GM19043 (cell line): ENCODE measurements at regions not wholly inside any gene's neighbourhood (a gene's known extent, or its start where the extent isn't known, plus 50 kb on each side); places are given as distances from the start of the nearest gene placed in this dataset.
"Not testable (repeated sequence)": the region's sequence is repeated elsewhere in the genome, so short reads cannot be mapped to it uniquely, and the experiment has no call there.

ENCODE experiments used
- ATAC-seq: cut with Tn5 transposase; IDR thresholded peaks from one replicate; pipeline ENCODE4 v1.9.1; 2021; ENCODE audit warnings: low read depth; ENCODE audit not compliant: unreplicated experiment

DNA sequence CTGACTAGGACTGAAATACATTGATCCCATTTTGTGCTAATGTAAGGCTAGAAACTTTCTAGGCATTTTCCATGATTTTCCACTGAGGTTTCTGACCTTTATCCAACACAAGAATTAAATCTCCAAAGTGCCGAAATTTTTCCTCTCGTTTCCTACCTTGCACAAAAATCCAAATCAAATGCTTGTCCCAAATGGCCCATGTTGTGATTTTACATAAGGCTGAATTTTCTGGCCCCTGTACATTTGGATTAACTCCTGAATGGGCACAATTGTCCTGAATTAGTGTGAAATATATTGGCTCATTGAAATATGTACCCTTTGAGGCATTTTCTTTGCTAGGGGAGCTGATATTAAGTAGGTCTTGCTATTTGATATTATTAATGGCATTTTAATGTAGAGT, 105.6 kb upstream of the CBLB start:
- ATAC-seq = no peak

GRCh38 chr3:105976196-105976595, 107.4 kb upstream of the CBLB start:
- ATAC-seq = no peak

GRCh38 chr3:105979961-105980360, 111.1 kb upstream of the CBLB start:
- ATAC-seq = no peak

GRCh38 chr3:105982207-105982606, 113.4 kb upstream of the CBLB start:
- ATAC-seq = no peak

GRCh38 chr3:105984837-105985236, 116.0 kb upstream of the CBLB start:
- no peak for ATAC-seq

- not testable (repeated sequence) for ATAC-seq
These were observed 117.5 kb upstream of the CBLB start for GRCh38 chr3:105986343-105986742.

- no peak for ATAC-seq
These were observed 119.0 kb upstream of the CBLB start for GRCh38 chr3:105987809-105988208.

DNA sequence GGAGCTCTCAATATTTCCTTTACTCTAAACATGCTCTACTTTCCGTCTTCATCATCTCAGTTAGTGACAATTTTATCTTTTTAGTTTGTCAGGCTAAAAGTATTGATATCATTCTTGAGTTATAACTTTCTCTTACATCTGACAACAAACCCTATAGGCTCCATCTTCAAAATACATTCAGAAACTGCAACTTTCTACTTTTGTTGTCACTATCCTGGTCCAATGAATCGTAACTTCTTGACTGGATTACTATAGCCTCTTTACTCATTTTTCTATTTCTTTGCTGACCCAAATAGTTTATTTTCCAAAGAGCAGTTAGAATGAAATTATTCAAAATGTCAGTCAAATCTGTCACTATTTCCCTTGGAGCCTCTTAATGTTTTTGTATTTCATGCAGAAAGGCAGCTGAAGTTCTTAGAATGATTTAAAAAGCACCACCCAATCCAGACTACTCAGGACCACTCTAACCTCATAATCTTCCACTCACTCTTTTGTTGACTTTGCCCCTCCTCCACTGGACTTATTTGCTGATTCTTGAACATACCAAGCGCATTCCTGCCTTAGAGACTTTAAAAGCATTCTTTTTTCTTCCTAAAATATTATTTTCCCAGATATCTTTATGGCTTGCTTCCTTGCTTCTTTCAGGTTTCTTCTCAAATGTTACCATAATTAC, 119.9 kb upstream of the CBLB start:
- no peak for ATAC-seq

- ATAC-seq = no peak
These were observed 128.0 kb upstream of the CBLB start for GRCh38 chr3:105996781-105997180.

GRCh38 chr3:105997466-105997799, 128.6 kb upstream of the CBLB start:
- no peak for ATAC-seq

GRCh38 chr3:105997800-105998526, 129.2 kb upstream of the CBLB start:
- ATAC-seq = no peak

DNA sequence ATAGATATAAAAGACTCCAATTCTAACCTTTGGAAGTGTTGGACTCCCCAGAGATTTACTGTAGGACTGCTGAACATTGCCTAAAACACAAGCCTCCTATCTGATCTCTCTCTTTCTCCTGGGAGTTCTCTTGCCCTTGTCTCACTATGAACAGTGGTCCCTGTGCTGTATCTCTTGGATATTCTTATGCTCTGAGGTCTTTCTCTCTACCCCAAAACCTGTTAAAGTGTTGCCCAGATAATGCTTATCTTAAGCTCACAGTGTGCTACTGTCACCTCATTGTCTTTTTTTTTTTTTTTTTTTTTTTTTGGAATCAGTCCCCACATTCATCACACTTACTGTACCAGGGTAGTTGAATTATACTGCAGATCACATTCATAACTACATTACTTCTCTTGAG, 131.0 kb upstream of the CBLB start:
- no peak for ATAC-seq

GRCh38 chr3:106001923-106002322, 133.1 kb upstream of the CBLB start:
- ATAC-seq = no peak

- no peak for ATAC-seq
These were observed 135.4 kb upstream of the CBLB start for GRCh38 chr3:106004137-106004681.

GRCh38 chr3:106004826-106005225, 136.0 kb upstream of the CBLB start:
- ATAC-seq = no peak

- no peak for ATAC-seq
These were observed 137.2 kb upstream of the CBLB start for GRCh38 chr3:106006001-106006400.

GRCh38 chr3:106006571-106006970, 137.8 kb upstream of the CBLB start:
- no peak for ATAC-seq

DNA sequence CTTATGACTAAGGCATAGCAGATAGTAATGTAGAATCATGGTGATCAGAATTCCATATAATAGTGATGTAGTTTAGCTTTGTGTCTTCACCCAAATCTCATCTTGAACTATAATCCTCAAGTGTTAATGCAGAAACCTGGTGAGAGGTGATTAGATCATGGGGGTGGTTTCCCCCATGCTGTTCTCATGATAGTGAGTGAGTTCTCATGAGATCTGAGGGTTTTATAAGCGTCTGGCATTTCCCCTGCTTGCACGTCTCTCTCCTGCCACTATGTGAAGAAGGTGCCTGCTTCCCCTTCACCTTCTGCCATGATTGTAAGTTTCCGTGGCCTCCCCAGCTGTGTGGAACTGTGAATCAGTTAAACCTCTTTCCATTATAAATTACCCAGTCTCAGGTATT, 138.7 kb upstream of the CBLB start:
- no peak for ATAC-seq

- no peak for ATAC-seq
These were observed 140.0 kb upstream of the CBLB start for GRCh38 chr3:106008766-106009165.

DNA sequence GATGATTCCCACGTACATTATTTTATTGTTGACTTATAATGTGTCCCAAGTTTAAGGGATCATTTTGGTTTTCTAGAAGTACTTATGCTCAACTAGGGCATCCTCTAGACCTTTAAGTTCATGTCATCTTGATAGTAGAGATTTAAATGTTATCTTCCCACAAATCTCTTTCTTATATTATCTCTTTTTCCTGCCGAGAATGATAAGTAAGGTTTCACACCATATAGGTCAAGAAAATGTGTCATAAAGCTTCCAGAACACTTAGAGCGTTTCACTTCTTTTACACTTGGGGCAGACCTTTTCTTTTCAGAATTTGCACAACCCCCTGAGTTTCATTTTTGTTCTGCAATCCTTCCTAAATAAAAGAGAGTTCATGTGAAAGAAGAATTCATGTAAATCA, 142.0 kb upstream of the CBLB start:
- no peak for ATAC-seq

GRCh38 chr3:106013971-106014370, 145.2 kb upstream of the CBLB start:
- ATAC-seq = no peak

DNA sequence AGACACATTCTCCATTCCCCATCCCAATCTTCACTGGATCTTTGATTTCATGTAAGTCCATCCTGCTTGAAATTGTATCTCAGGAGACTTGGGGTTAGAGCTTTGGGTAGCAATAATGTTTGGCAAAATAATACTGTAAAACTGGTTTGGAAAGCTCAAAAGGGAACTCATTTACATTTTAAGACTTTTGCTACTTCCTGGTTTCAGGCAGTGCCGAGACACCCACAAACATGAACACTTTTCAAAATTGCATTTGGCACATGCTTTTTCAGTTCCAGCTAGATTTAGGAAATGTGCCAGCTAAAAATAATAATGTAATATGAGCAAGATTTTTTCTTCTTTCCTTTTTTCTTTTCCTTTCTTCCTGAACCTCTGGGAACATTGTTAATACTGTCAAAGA, 145.7 kb upstream of the CBLB start:
- ATAC-seq = no peak
